Superior temporal gyrus (tissue), 1 donor: ENCODE measurements at regions not wholly inside any gene's neighbourhood (a gene's known extent, or its start where the extent isn't known, plus 50 kb on each side); places are given as distances from the start of the nearest gene placed in this dataset.

Experiments used
- DNase-seq: peaks from one replicate; pipeline ENCODE4 v3.0.0-alpha.2; 2016; ENCODE audit errors: extremely low spot score

GRCh38 chr21:25029580-25029979, 577.7 kb downstream of the MRPL39 start:
- DNase-seq = no peak

GRCh38 chr21:25025596-25025995, 581.7 kb downstream of the MRPL39 start:
- DNase-seq = no peak

GRCh38 chr21:25024639-25025038, 582.6 kb downstream of the MRPL39 start:
- DNase-seq = no peak

- DNase-seq = no peak
Measured at GRCh38 chr21:25005388-25005787, 601.9 kb downstream of the MRPL39 start.

- DNase-seq = no peak
Measured at GRCh38 chr21:25002676-25003075, 604.6 kb downstream of the MRPL39 start.

GRCh38 chr21:24995216-24995615, 612.1 kb downstream of the MRPL39 start:
- DNase-seq = no peak

GRCh38 chr21:24994717-24995116, 612.6 kb downstream of the MRPL39 start:
- DNase-seq = no peak

- no peak for DNase-seq
Measured at GRCh38 chr21:24989516-24989915, 617.8 kb downstream of the MRPL39 start.

- DNase-seq = no peak
Measured at GRCh38 chr21:24988941-24989340, 618.3 kb downstream of the MRPL39 start.

- DNase-seq = no peak
Measured at GRCh38 chr21:24976238-24976637, 631.0 kb downstream of the MRPL39 start.

- no peak for DNase-seq
Measured at GRCh38 chr21:24969068-24969467, 638.2 kb downstream of the MRPL39 start.

- no peak for DNase-seq
Measured at GRCh38 chr21:24955275-24955961, 651.9 kb downstream of the MRPL39 start.

GRCh38 chr21:24948186-24948585, 659.1 kb downstream of the MRPL39 start:
- no peak for DNase-seq

GRCh38 chr21:24945910-24946309, 661.4 kb downstream of the MRPL39 start:
- no peak for DNase-seq

GRCh38 chr21:24941316-24942185, 665.7 kb downstream of the MRPL39 start:
- no peak for DNase-seq

GRCh38 chr21:24939291-24939690, 668.0 kb downstream of the MRPL39 start:
- peak; percentile 46 for DNase-seq

- DNase-seq = no peak
Measured at GRCh38 chr21:24938573-24938972, 668.7 kb downstream of the MRPL39 start.

- DNase-seq = no peak
Measured at GRCh38 chr21:24935991-24936390, 671.3 kb downstream of the MRPL39 start.

- no peak for DNase-seq
Measured at GRCh38 chr21:24910591-24910990, 696.7 kb downstream of the MRPL39 start.

- DNase-seq = no peak
Measured at GRCh38 chr21:24903994-24904635, 703.2 kb downstream of the MRPL39 start.

GRCh38 chr21:24899138-24899537, 708.1 kb downstream of the MRPL39 start:
- DNase-seq = no peak

- no peak for DNase-seq
Measured at GRCh38 chr21:24897883-24898282, 709.4 kb downstream of the MRPL39 start.

- no peak for DNase-seq
Measured at GRCh38 chr21:24896735-24897124, 710.6 kb downstream of the MRPL39 start.
